DND-41 (cell line): ENCODE measurements at regions not wholly inside any gene's neighbourhood (a gene's known extent, or its start where the extent isn't known, plus 50 kb on each side); places are given as distances from the start of the nearest gene placed in this dataset.

Experiments
- ATAC-seq: fragments of 200-7000 bp; cut with Tn5 transposase; 3 replicates; pipeline ENCODE4 v1.9.1; 2021; ENCODE audit warnings: low read depth; ENCODE audit not compliant: insufficient read depth
- DNase-seq: peaks from one replicate; pipeline ENCODE4 v3.0.0-alpha.2; 2020
- H2AFZ ChIP-seq: 2 replicates; pipeline ENCODE4 v1.6.0; 2012; ENCODE audit warnings: low read depth, low read length
- H3K27ac ChIP-seq: 2 replicates; pipeline ENCODE4 v1.5.1; 2012; ENCODE audit warnings: low read length, inconsistent platforms
- H3K27me3 ChIP-seq: fragments of 200-600 bp; sonication (generic); 2 replicates; pipeline ENCODE4 v1.6.0; 2012; ENCODE audit warnings: low read length, mild to moderate bottlenecking, inconsistent platforms; ENCODE audit not compliant: insufficient read depth, poor library complexity
- H3K36me3 ChIP-seq: 2 replicates; pipeline ENCODE4 v1.5.1; 2012; ENCODE audit warnings: low read length, inconsistent platforms; ENCODE audit not compliant: insufficient read depth
- H3K4me1 ChIP-seq: 2 replicates; pipeline ENCODE4 v1.5.1; 2012; ENCODE audit warnings: mild to moderate bottlenecking, low read length; ENCODE audit not compliant: insufficient read depth
- H3K4me2 ChIP-seq: 2 replicates; pipeline ENCODE4 v1.6.0; 2012; ENCODE audit warnings: mild to moderate bottlenecking, moderate library complexity, low read length, inconsistent platforms; ENCODE audit not compliant: insufficient read depth
- H3K4me3 ChIP-seq, 2 experiments: fragments of 200-600 bp in 1 of 2; shearing (Covaris generic) in 1 of 2; 2 replicates each; pipeline ENCODE4 v1.5.1; 2012 to 2016; ENCODE audit warnings: inconsistent platforms in 2 of 2, low read length in 2 of 2, mild to moderate bottlenecking in 2 of 2, low read depth in 1 of 2, moderate library complexity in 1 of 2
- H3K79me2 ChIP-seq: 2 replicates; pipeline ENCODE4 v1.6.0; 2012; ENCODE audit warnings: low read length, inconsistent platforms; ENCODE audit not compliant: insufficient read depth
- H3K9ac ChIP-seq: 2 replicates; pipeline ENCODE4 v1.6.0; 2012; ENCODE audit warnings: low read depth, mild to moderate bottlenecking, inconsistent platforms, low read length, moderate library complexity
- H3K9me3 ChIP-seq: 2 replicates; pipeline ENCODE4 v1.5.1; 2012; ENCODE audit warnings: low read length, moderate library complexity, mild to moderate bottlenecking, inconsistent platforms; ENCODE audit not compliant: insufficient read depth, severe bottlenecking
- H4K20me1 ChIP-seq: 2 replicates; pipeline ENCODE4 v1.6.0; 2012; ENCODE audit warnings: low read length; ENCODE audit not compliant: insufficient read depth
- CTCF ChIP-seq: IDR thresholded peaks from 2 replicates; pipeline ENCODE4 v1.5.1; 2012; ENCODE audit warnings: borderline replicate concordance, low read length, moderate library complexity, mild to moderate bottlenecking; ENCODE audit not compliant: poor library complexity, severe bottlenecking; ENCODE audit errors: extremely low read depth
- EZH2 ChIP-seq: IDR thresholded peaks from 3 replicates; pipeline ENCODE4 v1.6.1; 2012; ENCODE audit warnings: borderline replicate concordance, low read depth, mild to moderate bottlenecking, moderate library complexity, low read length, inconsistent platforms; ENCODE audit not compliant: severe bottlenecking

- Histone ChIP-seq H3K4me1 (peaks cover 21% of the 10 kb centered on the region), H3K79me2 (no peaks in the 10 kb centered on the region), H3K4me3 (no peak overlapping the region), H3K4me2 (no peak overlapping the region), H4K20me1 (no peaks in the 10 kb centered on the region), H3K36me3 (no peaks in the 10 kb centered on the region), H3K27ac (no peak overlapping the region), H3K27me3 (no peaks in the 10 kb centered on the region), H3K9me3 (no peaks in the 10 kb centered on the region), H3K9ac (no peak overlapping the region), H2AFZ (no peak overlapping the region; the same call in 1 of the 2 replicates)
- ATAC-seq: peak; percentile 53
- peak; percentile 17 for DNase-seq
- TF ChIP-seq EZH2: no peak
- TF ChIP-seq CTCF: no peak
These were observed 59.5 kb downstream of the PTGS2 start for GRCh38 chr1:186620566-186621350.

GRCh38 chr1:186618401-186619170, 61.6 kb downstream of the PTGS2 start:
- peak overlapping the region; percentile 74 for H3K27ac ChIP-seq
- H3K4me2 ChIP-seq: peak overlapping the region; percentile 60
- TF ChIP-seq CTCF: peak; percentile 2
- TF ChIP-seq EZH2: no peak
- no peaks in the 10 kb centered on the region for H3K36me3 ChIP-seq
- H3K27me3 ChIP-seq: no peaks in the 10 kb centered on the region
- peak; percentile 79 for DNase-seq
- H3K9ac ChIP-seq: peak overlapping the region; percentile 42
- H3K4me3 ChIP-seq: peak overlapping the region; percentile 6 to 51; a peak in 3 of 4 replicates
- H3K79me2 ChIP-seq: no peaks in the 10 kb centered on the region
- H4K20me1 ChIP-seq: no peaks in the 10 kb centered on the region
- H2AFZ ChIP-seq: peak overlapping the region; percentile 66
- no peaks in the 10 kb centered on the region for H3K9me3 ChIP-seq
- peak; percentile 99 for ATAC-seq
- peaks cover 25% of the 10 kb centered on the region for H3K4me1 ChIP-seq

- Histone ChIP-seq H2AFZ (peak overlapping the region; percentile 70), H3K4me3 (no peak overlapping the region), H3K79me2 (no peaks in the 10 kb centered on the region), H4K20me1 (no peaks in the 10 kb centered on the region), H3K27me3 (no peaks in the 10 kb centered on the region), H3K36me3 (no peaks in the 10 kb centered on the region), H3K27ac (peak overlapping the region; percentile 53), H3K9ac (0 out of 2 replicates have a peak overlapping the region, but pooled peaks have one; percentile 16), H3K4me1 (peaks cover 25% of the 10 kb centered on the region), H3K4me2 (peak overlapping the region; percentile 60), H3K9me3 (no peaks in the 10 kb centered on the region)
- DNase-seq (no peak), ATAC-seq (peak; percentile 6; the same call in 1 of the 3 replicates)
- TF ChIP-seq EZH2 (no peak), CTCF (no peak)
These were observed 62.3 kb downstream of the PTGS2 start for GRCh38 chr1:186617926-186618325.
